Trophoblast cell (in vitro differentiated cells and primary cell): ENCODE measurements at regions not wholly inside any gene's neighbourhood (a gene's known extent, or its start where the extent isn't known, plus 50 kb on each side); places are given as distances from the start of the nearest gene placed in this dataset.
A peak's percentile ranks its signal among the peaks of the same experiment; 100 is the strongest.

Experiments used
- DNase-seq, 2 donors: peaks; one replicate each; pipeline ENCODE4 v3.0.0-alpha.2; 2016
- H2AFZ ChIP-seq: 2 replicates; pipeline ENCODE4 v1.6.1; 2013; ENCODE audit warnings: low read length, moderate library complexity, mild to moderate bottlenecking; ENCODE audit not compliant: insufficient read depth, poor library complexity
- H2AK5ac ChIP-seq: 2 replicates; pipeline ENCODE4 v1.6.1; 2013; ENCODE audit warnings: mild to moderate bottlenecking, low read length
- H2BK120ac ChIP-seq: 2 replicates; pipeline ENCODE4 v1.6.1; 2013; ENCODE audit warnings: low read length, mild to moderate bottlenecking, moderate library complexity; ENCODE audit not compliant: insufficient read depth, poor library complexity
- H2BK12ac ChIP-seq: 2 replicates; pipeline ENCODE4 v1.6.1; 2013; ENCODE audit warnings: mild to moderate bottlenecking, low read length, moderate library complexity
- H2BK5ac ChIP-seq: 2 replicates; pipeline ENCODE4 v1.6.1; 2013; ENCODE audit warnings: low read length, low read depth, moderate library complexity, mild to moderate bottlenecking; ENCODE audit not compliant: poor library complexity
- H3K14ac ChIP-seq: 2 replicates; pipeline ENCODE4 v1.6.1; 2013; ENCODE audit warnings: mild to moderate bottlenecking, low read length
- H3K18ac ChIP-seq: 2 replicates; pipeline ENCODE4 v1.6.1; 2013; ENCODE audit warnings: mild to moderate bottlenecking, low read length
- H3K23ac ChIP-seq: 2 replicates; pipeline ENCODE4 v1.6.1; 2013; ENCODE audit warnings: low read length
- H3K27ac ChIP-seq: 2 replicates; pipeline ENCODE4 v1.5.1; 2013; ENCODE audit warnings: low read depth, mild to moderate bottlenecking, inconsistent platforms, low read length, moderate library complexity
- H3K27me3 ChIP-seq: 2 replicates; pipeline ENCODE4 v1.6.1; 2013; ENCODE audit warnings: inconsistent platforms, mild to moderate bottlenecking, low read length, moderate library complexity; ENCODE audit not compliant: insufficient read depth
- H3K36me3 ChIP-seq, 2 experiments: 1 replicate in 1 of 2; 2 replicates in 1 of 2; pipeline ENCODE4 v1.6.1; 2013; ENCODE audit warnings: low read length in 2 of 2, mild to moderate bottlenecking in 2 of 2, moderate library complexity in 1 of 2; ENCODE audit not compliant: insufficient read depth in 2 of 2, control insufficient read depth in 1 of 2
- H3K4ac ChIP-seq: 2 replicates; pipeline ENCODE4 v1.6.1; 2013; ENCODE audit warnings: low read depth, mild to moderate bottlenecking, low read length, moderate library complexity
- H3K4me1 ChIP-seq, 2 experiments: 1 replicate in 1 of 2; 2 replicates in 1 of 2; pipeline ENCODE4 v1.6.1; 2013; ENCODE audit warnings: low read length in 2 of 2, mild to moderate bottlenecking in 2 of 2, moderate library complexity in 1 of 2; ENCODE audit not compliant: insufficient read depth in 2 of 2, control insufficient read depth in 1 of 2
- H3K4me2 ChIP-seq: 2 replicates; pipeline ENCODE4 v1.6.1; 2013; ENCODE audit warnings: inconsistent platforms, mild to moderate bottlenecking, low read length, moderate library complexity
- H3K4me3 ChIP-seq: 2 replicates; pipeline ENCODE4 v1.5.1; 2013; ENCODE audit warnings: mild to moderate bottlenecking, low read depth, low read length, inconsistent platforms
- H3K79me1 ChIP-seq: one replicate; pipeline ENCODE4 v1.6.1; 2013; ENCODE audit warnings: low read length
- H3K79me2 ChIP-seq: 2 replicates; pipeline ENCODE4 v1.6.1; 2013; ENCODE audit warnings: low read length, mild to moderate bottlenecking; ENCODE audit not compliant: control insufficient read depth, insufficient read depth, poor library complexity
- H3K9ac ChIP-seq: 2 replicates; pipeline ENCODE4 v1.6.1; 2013; ENCODE audit warnings: mild to moderate bottlenecking, low read length
- H3K9me3 ChIP-seq: 2 replicates; pipeline ENCODE4 v1.6.1; 2013; ENCODE audit warnings: low read depth, mild to moderate bottlenecking, control low read depth, inconsistent platforms, low read length; ENCODE audit not compliant: insufficient read depth
- H4K12ac ChIP-seq: 2 replicates; pipeline ENCODE4 v1.6.1; 2013; ENCODE audit warnings: low read depth, mild to moderate bottlenecking, low read length, moderate library complexity
- H4K8ac ChIP-seq: 2 replicates; pipeline ENCODE4 v1.6.1; 2013; ENCODE audit warnings: low read depth, mild to moderate bottlenecking, low read length, moderate library complexity
- H4K91ac ChIP-seq: one replicate; pipeline ENCODE4 v1.6.1; 2013; ENCODE audit warnings: low read depth, mild to moderate bottlenecking, low read length, moderate library complexity
- WGBS: extraction: QIAGEN DNeasy Blood & Tissue Kit; methylation state at CpG from one replicate; pipeline ENCODE4 v1.1.7; 2013; ENCODE audit warnings: missing lambda C conversion rate; ENCODE audit not compliant: insufficient read length, insufficient coverage; ENCODE audit errors: extremely low coverage; 5-methylcytosine and 5-hydroxymethylcytosine counted together

GRCh38 chr11:23924226-23924625 lies 572.6 kb upstream of the LUZP2 start:
- Histone ChIP-seq H4K12ac (no peak overlapping the region), H3K27ac (no peak overlapping the region), H3K23ac (no peak overlapping the region), H3K18ac (no peak overlapping the region), H3K9me3 (no peaks in the 10 kb centered on the region), H2AK5ac (no peak overlapping the region), H3K4ac (no peak overlapping the region), H3K27me3 (no peaks in the 10 kb centered on the region), H3K4me2 (no peak overlapping the region), H3K4me3 (no peak overlapping the region), H2AFZ (no peak overlapping the region), H3K36me3 (no peaks in the 10 kb centered on the region), H3K79me1 (peaks cover 7% of the 10 kb centered on the region), H4K91ac (no peak overlapping the region), H2BK120ac (no peak overlapping the region), H3K79me2 (no peaks in the 10 kb centered on the region), H2BK12ac (no peak overlapping the region), H3K9ac (no peak overlapping the region), H2BK5ac (no peak overlapping the region), H3K4me1 (peaks cover 5% of the 10 kb centered on the region in 2 experiments), H4K8ac (no peak overlapping the region), H3K14ac (no peak overlapping the region)
- no peak for DNase-seq
- no CpG with 5 or more reads among the region's 1 CpG for WGBS

GRCh38 chr11:23931443-23931842 lies 565.4 kb upstream of the LUZP2 start:
- Histone ChIP-seq H2BK120ac (no peak overlapping the region), H3K14ac (no peak overlapping the region), H3K79me2 (no peaks in the 10 kb centered on the region), H4K8ac (no peak overlapping the region), H2BK5ac (no peak overlapping the region), H3K4me1 (no peaks in the 10 kb centered on the region), H4K12ac (no peak overlapping the region), H3K27ac (no peak overlapping the region), H3K79me1 (no peaks in the 10 kb centered on the region), H2BK12ac (no peak overlapping the region), H3K4me2 (no peak overlapping the region), H3K4me3 (no peak overlapping the region), H3K27me3 (no peaks in the 10 kb centered on the region), H2AFZ (no peak overlapping the region), H3K36me3 (no peaks in the 10 kb centered on the region), H2AK5ac (no peak overlapping the region), H3K4ac (no peak overlapping the region), H3K9me3 (peaks cover 3% of the 10 kb centered on the region), H3K18ac (no peak overlapping the region), H3K9ac (no peak overlapping the region), H3K23ac (no peak overlapping the region), H4K91ac (no peak overlapping the region)
- WGBS: 100% methylated on average over 1 of the region's 2 CpGs
- no peak for DNase-seq

GRCh38 chr11:23932485-23932898 lies 564.4 kb upstream of the LUZP2 start:
- Histone ChIP-seq H2BK12ac (no peak overlapping the region), H3K4me3 (no peak overlapping the region), H3K27me3 (no peaks in the 10 kb centered on the region), H3K9ac (no peak overlapping the region), H4K8ac (no peak overlapping the region), H2BK120ac (no peak overlapping the region), H3K4ac (no peak overlapping the region), H4K91ac (no peak overlapping the region), H3K79me2 (no peaks in the 10 kb centered on the region), H3K4me2 (no peak overlapping the region), H3K27ac (no peak overlapping the region), H2AK5ac (no peak overlapping the region), H4K12ac (no peak overlapping the region), H3K14ac (no peak overlapping the region), H2BK5ac (no peak overlapping the region), H3K36me3 (no peaks in the 10 kb centered on the region), H3K18ac (no peak overlapping the region), H3K4me1 (no peaks in the 10 kb centered on the region), H3K79me1 (no peaks in the 10 kb centered on the region), H3K23ac (no peak overlapping the region), H2AFZ (no peak overlapping the region), H3K9me3 (peaks cover 3% of the 10 kb centered on the region)
- DNase-seq: peak in 1 of 2 donors; percentile 18

GRCh38 chr11:23933721-23934120 lies 563.1 kb upstream of the LUZP2 start:
- H3K79me2 ChIP-seq: no peaks in the 10 kb centered on the region
- no peak overlapping the region for H2BK12ac ChIP-seq
- no peaks in the 10 kb centered on the region for H3K4me1 ChIP-seq
- H2AK5ac ChIP-seq: no peak overlapping the region
- no peak overlapping the region for H3K27ac ChIP-seq
- H4K8ac ChIP-seq: no peak overlapping the region
- H3K23ac ChIP-seq: no peak overlapping the region
- no peak overlapping the region for H4K91ac ChIP-seq
- H3K9ac ChIP-seq: no peak overlapping the region
- no peak overlapping the region for H3K14ac ChIP-seq
- H3K4me2 ChIP-seq: no peak overlapping the region
- peaks cover 3% of the 10 kb centered on the region for H3K9me3 ChIP-seq
- WGBS: no CpG with 5 or more reads among the region's 9 CpGs
- no peak overlapping the region for H2BK5ac ChIP-seq
- no peaks in the 10 kb centered on the region for H3K79me1 ChIP-seq
- no peak overlapping the region for H2BK120ac ChIP-seq
- no peak overlapping the region for H4K12ac ChIP-seq
- H3K18ac ChIP-seq: no peak overlapping the region
- no peak overlapping the region for H2AFZ ChIP-seq
- no peak overlapping the region for H3K4ac ChIP-seq
- DNase-seq: no peak
- H3K4me3 ChIP-seq: no peak overlapping the region
- H3K27me3 ChIP-seq: no peaks in the 10 kb centered on the region
- H3K36me3 ChIP-seq: no peaks in the 10 kb centered on the region
